SK-N-SH (cell line): ENCODE measurements at regions not wholly inside any gene's neighbourhood (a gene's known extent, or its start where the extent isn't known, plus 50 kb on each side); places are given as distances from the start of the nearest gene placed in this dataset.

Source experiments
- RAD21 ChIP-seq: IDR thresholded peaks from 2 replicates; pipeline ENCODE4 v1.6.1; 2012; ENCODE audit warnings: mild to moderate bottlenecking, low read length
- RXRA ChIP-seq: IDR thresholded peaks from 2 replicates; pipeline ENCODE4 v1.4.0; 2012; ENCODE audit warnings: low read depth, mild to moderate bottlenecking, borderline replicate concordance

GRCh38 chr5:145158730-145159129, 676.4 kb downstream of the PRELID2 start:
- TF ChIP-seq RXRA (no peak), RAD21 (no peak)
